Activated CD4-positive, alpha-beta T cell treated with anti-CD3 and anti-CD28 coated beads for 48 hours (primary cell): ENCODE measurements at regions not wholly inside any gene's neighbourhood (a gene's known extent, or its start where the extent isn't known, plus 50 kb on each side); places are given as distances from the start of the nearest gene placed in this dataset.

Experiments
- DNase-seq: peaks from one replicate; pipeline ENCODE4 v3.0.0-alpha.2; 2020

DNA sequence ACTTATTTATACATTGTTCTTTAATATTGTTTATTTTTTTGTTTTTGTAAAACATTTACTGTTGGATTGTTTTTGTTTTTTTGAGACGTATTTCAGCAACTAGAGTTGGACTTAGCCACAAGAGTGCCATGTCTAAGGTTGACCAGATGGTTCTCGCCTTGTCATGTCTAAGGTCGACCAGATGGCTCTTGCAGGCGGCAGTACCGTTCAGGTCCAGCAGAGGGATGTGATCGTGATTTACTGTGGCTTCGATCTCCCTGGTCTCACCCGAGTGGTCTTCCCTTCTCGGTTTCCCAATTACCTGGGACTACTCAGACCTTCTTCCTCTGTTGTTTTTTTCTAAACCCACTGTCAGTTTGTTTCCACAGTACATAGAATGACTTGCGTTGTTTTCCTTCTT lies 1438.6 kb downstream of the UQCRFS1 start:
- DNase-seq = peak; percentile 31

DNA sequence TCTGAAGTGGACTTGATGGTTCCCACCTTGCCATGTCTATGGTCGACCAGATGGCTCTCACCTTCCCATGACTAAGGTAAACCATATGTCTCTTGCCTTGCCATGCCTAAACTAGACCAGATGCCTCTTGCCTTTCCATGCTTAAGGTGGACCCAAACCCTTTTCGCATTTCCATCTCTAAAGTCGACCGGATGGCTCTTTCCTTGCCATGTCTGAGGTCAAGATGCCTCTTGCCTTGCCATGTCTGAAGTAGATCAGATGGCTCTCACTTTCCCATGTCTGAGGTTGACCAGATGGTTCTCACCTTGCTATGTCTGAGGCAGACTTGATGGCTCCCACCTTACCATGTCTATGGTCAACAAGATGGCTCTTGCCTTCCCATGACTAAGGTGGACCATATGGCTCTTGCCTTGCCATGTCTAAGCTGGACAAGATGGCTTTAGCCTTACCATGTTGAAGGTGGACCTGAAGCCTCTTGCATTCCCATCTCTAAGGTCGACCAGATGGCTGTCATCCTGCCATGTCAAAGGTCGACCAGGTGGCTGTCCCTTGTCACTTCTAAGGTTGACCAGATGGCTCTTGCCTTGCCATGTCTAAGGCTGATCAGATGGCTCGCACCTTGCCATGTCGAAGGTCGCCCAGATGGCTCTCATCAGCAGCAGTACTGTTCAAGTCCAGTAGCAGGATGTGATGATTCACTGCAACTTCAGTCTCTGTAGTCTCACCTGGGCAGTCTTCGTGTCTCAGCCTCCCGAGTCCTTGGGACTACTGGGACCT lies 1439.4 kb downstream of the UQCRFS1 start:
- DNase-seq = no peak

DNA sequence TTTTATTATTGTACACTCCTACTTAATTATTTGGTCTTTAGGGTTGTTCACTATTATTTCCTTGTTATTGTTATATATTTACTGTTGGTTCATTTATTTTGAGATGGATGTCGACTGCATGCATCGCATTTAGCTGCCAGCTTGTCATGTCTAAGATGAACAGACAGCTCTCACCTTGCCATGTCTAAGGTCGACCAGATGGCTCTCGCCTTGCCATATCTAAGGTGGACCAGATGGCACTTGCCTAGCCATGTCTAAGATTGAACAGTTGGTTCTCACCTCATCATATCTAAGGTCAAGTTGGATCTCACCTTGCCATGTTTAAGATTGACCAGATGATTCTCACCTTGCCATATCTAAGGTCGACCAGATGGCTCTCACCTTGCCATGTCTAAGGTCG lies 1440.9 kb downstream of the UQCRFS1 start:
- DNase-seq = no peak

DNA sequence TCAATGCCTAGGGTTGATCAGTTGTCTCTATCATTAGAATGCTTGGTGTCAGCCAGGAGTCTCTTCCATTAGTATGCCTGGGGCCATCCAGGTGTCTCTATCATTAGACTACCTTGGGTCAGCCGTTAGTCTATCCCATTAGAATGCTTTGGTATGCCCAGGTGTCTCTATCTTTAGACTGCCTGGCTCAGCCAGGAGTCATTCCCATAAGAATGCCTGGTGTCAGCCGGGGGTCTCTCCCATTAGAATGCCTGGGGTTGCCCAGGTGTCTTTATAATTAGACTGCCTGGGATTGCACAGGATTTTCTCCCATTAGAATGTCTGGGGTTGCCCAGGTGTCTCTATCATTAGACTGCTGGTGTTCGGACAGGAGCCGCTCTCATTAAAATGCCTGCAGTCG lies 1442.9 kb downstream of the UQCRFS1 start:
- no peak for DNase-seq

DNA sequence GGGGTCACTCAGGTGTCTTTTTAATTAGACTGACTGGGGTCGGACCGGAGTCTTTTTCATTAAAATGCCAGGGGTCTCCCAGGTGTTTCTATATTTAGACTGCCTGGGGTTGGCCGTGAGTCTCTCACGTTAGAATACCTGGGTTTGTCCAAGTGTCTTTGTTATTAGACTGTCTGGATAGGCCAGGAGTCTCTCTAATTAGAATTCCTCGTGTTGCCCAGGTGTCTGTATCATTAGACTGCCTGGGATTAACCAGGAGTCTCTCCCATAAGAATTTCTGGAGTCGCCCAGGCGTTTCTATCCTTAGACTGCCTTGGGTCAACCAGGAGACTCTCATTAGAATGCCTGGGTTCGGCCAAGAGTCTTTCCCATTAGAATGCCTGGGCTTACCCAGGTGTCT lies 1445.7 kb downstream of the UQCRFS1 start:
- no peak for DNase-seq

DNA sequence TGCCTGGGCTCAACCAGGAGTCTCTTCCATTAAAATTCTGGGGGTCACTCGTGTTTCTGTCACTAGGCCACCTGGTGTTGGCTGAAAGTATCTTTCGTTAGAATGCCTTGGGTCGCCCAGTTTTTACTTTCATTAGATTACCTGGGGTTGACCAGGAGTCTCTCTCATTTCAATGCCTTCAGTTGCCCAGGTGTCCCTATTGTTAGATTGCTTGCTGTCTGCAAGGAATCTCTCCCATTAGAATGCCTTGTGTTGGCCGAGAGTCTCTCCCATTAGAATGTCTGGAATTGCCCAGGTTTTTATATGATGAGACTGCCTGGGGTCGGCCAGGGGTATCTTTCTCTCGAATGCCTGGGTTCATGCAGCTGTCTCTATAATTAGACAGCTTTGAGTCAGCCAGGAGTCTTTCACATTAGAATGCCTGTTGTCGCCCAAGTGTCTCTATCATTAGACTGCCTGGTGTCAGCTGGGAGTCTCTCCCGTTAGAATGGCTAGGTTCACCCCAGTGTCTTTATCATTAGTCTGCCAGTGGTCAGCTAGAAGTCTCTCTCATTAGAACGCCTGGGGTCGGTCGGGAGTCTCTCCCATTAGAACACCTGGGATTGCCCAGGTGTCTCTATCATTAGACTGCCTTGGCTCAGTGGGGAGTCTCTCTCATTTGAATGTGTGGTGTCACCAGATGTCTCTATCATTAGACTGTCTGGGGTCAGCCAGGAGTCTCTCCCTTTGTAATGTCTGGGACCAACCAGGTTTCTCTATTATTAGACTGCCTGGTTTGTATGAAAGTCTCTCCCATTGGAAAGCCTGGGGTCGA lies 1446.8 kb downstream of the UQCRFS1 start:
- no peak for DNase-seq

DNA sequence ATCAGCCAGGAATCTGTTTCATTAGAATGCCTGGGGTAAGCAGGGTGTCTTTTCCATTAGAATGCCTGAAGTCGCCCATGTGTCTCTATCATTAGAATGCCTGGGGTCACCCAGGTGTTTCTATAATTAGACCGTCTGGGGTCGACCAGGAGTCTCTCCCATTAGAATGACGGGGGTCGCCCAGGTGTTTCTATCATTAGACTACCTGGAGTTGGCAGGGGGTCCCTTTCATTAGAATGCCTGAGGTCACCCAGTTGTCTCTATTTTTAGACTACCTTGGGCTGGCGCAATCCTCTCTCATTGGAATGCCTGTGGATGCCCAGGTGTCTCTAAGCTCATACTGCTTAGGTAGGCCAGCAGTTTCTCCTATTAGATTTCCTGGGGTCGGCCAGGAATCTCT lies 1447.6 kb downstream of the UQCRFS1 start:
- DNase-seq = no peak

DNA sequence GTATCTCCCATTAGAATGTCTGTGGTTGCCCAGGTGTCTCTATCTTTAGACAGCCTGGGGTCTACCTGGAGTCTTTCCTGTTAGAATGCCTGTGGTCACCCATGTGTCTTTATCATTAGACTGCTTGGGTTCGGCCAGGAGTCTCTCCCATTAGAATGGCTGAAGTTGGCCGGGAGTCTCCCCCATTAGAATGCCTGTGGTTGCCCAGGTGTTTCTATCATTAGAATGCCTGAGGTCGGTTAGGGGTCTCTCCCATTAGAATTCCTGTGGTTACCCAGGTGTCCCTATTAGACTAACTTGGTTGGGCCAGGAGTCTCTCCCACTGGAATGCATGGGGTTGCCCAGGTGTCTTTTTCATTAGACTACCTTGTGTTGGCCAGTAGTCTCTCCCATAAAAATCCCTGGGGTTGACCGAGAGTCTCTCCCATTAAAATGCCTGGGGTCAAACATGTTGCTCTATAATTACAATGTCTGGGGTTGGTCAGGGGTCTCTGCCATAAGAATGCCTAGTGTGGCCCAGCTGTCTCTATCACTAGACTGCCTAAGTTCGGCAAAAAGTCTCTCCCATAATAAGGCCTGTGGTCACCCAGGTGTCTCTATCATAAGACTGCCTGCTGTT lies 1448.7 kb downstream of the UQCRFS1 start:
- no peak for DNase-seq

DNA sequence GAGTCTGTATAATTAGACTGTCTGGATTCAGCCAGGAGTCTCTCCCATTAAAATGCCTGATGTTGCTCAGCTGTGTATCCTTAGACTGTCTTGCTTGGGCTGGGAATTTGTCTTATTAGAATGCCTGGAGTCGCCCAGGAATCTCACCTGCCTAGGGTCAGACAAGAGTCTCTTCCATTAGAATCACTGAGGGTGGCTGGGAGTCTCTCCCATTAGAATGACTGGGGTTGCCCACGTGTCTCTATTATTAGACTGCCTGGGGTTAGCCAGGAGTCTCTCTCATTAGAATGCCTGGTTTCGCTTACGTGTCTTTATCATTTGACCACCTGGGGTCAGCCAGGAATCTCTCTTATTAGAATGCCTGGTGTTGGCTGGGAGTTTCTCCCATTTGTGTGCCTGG lies 1450.0 kb downstream of the UQCRFS1 start:
- DNase-seq = no peak

DNA sequence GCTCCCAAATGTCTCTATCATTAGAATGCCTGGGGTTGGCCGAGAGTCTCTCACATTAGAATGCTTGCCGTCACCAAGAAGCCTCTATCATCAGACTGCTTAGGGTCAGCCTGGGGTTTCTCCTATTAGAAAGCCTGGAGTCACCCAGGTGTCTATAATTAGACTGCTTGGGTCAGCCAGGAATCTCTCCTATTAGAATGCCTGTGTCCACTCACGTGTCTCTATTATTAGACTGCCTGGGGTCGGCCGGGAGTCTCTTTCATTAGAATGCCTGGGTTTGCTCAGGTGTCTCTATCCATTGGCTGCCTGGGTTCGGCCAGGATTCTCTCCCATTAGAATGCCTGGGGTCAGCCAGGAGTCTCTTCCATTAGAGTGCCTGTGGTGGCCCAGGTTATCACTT lies 1453.1 kb downstream of the UQCRFS1 start:
- no peak for DNase-seq

DNA sequence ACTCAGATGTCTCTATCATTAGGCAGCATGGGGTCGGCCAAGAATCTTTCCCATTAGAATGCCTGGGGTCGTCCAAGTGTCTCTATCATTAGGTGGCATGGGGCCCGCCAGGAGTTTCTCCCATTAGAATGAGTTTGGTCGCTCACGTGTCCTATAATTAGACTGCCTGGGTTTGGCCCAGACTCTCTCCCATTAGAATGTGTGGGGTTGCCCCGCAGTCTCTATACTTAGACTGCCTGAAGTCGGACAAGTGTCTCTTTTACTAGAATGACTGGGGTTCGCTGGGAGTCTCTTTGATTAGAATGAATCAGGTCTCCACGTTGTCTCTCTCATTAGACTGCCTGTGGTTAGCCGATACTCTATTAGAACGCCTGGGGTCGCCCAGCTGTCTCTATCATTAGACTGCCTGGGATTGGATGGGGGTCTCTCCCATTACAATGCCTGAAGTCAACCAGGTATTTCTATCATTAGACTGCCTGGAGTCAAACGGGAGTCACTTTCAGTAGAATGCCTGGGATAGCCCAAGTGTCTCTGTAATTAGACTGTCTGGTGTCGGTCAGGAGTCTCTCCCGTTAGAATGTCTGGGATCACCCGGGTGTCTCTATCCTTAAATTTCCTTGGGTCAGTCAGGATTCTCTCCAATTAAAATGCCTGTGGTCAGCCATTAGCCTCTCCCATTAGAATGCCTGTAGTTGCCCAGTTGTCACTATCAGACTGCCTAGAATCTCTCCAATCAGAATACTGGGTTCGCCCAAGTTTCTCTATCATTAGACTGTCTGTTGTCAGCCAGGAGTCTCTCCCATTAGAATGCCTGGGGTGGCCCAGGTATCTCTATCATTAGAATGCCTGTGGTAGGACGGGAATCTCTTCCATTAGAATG lies 1454.1 kb downstream of the UQCRFS1 start:
- DNase-seq = no peak

DNA sequence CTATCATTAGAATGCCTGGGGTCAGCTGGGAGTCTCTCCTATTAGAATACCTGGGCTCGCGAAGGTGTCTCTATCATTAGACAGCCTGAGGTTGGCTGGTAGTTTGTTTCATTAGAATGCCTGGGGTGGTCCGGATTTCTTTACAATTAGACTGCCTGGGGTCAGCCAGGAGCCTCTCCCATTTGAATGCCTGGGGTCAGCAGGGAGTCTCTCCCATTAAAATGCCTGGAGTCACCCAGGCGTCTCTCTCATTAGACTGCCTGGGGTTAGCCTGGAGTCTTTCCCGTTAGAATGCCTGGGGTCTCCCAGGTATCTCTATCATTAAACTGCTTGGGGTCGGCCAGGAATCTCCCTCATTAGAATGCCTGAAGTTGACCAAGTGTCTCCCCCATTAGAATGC lies 1458.3 kb downstream of the UQCRFS1 start:
- no peak for DNase-seq

DNA sequence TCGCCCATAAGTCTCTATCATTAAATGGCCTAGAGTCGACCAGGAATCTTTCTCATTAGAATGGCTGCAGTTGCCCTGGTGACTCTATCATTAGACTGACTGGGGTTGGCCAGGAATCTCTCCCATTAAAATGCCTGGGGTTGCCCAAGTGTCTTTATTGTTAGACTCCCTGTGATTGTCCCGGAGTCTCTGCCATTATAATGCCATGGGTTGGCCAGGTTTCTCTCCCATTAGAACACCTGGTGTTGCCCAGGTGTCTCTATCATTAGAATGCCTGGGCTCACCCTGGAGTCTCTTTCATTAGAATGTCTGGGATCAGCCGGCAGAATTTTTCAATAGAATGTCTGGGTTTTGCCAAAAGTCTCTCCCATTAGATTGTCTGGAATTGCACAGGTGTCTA lies 1459.3 kb downstream of the UQCRFS1 start:
- no peak for DNase-seq

DNA sequence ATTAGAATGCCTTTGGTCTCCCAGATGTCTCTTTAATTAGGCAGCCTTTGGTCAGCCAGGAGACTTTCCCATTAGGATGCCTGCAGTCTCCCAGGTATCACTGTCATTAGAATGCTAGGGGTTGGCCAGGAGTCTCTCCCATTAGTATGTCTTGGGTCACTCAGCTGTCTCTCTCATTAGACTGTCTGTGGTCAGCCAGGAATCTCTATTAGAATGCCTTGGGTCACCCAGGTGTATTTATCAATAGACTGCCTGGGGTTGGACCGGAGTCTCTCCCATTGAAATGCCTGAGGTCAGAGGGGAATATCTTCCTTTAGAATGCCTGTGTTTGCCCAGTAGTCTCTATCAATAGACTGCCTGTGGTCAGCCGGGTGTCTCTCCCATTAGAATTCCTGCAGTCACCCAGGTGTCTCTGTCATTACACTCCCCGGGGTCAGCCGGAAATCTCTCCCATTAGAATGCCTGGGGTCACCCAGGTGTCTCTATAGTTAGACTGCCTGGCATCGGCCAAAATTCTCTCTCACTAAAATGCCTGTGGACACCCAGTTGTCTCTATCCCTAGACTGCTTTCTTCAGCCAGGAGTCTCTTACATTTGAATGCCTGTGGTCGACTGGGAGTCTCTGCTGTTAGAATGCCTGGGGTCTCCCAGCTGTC lies 1460.3 kb downstream of the UQCRFS1 start:
- no peak for DNase-seq

DNA sequence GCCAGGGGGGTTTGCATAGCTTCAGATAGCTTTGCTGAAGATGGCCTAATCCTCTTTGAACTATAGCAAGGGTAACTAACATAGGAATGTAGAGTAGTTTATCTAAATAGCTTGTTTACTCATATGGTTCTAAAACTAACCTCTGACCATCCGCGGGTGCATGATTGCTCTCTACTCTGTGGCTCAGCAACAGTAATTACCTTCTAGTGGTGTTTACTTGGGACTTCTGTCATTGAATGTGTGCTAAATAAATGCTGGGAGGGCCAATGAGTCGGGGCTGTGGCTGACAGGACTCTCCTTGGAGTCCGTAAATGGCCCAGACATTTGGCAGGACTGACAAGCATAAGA lies 1461.9 kb downstream of the UQCRFS1 start:
- no peak for DNase-seq

DNA sequence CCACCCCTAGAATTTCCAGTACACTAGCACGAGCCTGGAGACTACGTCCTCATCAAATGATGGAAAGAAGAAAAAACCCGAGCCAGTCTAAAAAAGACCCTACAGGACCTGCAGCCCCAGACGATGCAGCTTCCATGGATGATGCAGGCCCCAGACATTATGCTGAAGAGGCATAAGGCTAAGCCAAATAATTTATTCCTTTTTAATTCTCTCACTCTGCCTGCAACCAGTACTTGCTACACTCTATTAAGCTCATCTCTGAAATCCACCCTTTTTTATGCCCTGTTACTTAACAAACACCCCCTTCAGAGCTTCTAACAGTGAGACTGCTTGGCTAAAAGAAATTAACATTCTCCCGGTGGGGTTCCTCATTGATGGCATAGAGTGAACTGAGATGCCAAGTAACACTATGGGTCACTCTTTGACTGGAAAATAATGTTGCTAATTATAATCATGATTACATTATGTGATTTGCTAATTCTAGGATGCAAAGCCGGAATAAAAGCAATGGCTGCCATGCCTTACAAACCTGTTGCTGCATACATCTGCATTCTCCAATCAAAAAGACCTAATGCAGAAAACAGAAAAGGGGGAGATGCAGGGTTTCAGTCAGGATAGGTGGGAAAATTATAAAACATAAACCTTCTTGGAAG lies 1462.4 kb downstream of the UQCRFS1 start:
- no peak for DNase-seq

DNA sequence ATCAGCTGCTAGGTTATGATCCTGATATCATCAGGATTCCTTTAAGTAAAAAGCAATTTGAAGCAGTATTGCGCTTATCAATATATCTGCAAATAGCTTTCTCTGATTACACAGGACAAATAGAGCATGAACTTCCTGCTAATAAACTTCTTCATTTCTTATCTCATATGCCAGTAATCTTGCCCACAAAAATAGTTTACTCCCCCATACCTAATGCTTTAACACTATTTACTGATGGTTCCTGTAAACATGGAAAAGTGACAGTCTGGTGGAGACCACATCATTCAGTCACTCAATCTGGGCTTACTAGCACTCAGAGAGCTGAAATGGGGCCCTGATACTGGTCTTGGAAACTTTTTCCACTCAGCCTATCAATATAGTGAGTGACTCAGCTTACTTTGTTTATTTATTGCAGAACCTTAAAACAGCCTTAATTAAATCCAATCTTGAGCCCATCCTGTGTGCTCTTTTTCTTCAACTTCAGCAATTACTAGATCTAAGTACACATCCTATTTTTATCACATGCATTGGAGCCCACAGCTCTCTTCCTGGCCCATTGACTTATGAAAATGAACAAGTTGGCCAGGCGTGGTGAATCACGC lies 1464.3 kb downstream of the UQCRFS1 start:
- DNase-seq = no peak

DNA sequence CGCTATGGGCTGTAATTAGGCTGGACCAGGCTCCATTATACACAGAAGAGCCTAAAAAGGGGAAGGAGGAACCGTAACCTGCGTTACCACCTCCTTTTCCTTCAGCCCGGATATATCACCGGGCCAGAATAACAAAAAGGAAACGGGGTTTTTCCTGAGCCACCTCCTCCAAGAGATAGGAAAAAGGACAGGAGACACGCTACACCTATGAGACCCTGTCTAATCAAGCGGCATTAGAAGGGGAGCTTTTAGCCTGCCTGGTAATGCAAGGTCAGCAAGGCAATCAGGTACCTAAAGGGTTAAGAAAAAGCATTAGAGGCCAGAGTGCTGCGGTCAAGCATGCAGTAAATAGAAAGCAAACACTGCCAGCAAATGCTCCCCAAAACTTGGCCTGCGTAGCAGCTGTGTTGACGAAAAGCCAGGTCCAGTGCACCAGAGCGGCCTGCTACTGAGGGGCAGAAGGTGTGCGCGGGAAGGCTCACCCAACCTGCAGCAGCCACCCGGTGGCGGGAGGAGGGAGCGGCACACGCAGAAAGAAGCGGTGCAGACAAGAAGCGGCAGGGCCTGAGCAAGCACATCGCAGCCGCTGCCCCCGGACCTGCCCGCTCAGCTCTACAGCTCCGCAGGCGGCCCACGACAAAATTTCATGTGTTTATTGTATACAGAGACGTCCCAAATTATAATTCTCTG lies 1466.1 kb downstream of the UQCRFS1 start:
- DNase-seq = peak; percentile 18

DNA sequence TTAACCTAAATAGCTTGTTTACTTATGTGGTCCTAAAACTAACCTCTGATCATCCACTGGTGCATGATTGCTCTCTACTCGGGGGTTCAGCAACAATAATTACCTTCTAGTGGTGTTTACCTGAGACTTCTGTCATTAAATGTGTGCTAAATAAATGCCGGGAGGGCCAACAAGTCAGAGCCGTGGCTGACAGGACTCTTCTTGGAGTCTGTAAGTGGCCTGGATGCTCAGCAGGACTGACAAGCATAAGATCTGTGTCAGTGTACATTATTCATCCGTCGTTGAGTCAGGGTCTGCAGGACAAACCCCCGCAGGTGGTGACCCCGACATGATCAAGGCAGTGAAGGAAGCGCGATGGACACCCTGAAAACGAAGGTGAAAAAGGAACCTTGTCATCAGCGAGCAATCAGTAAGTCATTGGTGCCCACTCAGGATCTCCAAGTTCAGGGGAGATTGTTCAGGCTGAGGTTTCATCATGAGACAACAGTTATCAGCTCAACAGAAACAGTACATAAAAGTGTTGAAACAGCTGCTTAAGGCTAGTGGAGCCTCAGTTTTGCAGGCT lies 1466.9 kb downstream of the UQCRFS1 start:
- no peak for DNase-seq

DNA sequence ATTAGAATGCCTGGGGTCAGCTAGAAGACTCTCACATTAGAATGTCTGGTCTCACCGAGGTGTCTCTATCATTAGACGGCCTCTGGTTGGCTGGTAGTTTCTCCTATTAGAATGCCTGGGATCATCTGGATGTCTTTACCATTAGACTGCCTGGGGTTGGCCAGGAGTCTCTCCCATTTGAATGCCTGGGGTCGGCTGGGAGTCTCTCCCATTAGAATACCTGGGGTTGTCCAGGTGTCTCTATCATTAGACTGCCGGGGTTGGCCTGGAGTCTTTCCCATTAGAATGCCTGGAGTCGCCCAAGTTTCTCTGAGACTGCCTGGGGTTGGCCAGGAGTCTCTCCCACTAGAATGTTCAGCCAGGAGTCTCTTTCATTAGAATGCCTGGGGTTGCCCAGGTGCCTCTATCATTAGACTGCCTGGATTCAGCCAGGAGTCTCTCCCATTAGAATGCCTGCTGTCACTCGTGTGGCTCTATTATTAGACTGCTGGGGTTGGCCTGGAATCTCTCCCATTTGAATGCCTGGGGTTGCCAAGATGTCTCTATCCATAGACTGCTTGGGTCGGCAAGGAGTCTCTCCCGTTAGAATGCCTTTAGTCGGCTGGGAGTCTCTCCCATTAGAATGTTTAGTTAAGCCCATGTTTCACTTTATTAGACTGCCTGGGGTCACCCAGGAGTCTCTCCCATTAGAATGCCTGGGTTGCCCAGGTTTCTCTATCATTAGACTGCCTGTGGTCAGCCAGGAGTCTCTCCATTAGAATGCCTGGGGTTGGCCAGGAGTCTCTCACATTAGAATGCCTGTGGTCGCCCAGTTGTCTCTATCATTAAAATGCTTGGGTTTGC lies 1467.8 kb downstream of the UQCRFS1 start:
- DNase-seq = no peak
